Heart right ventricle (tissue), 16 donors: ENCODE measurements at regions not wholly inside any gene's neighbourhood (a gene's known extent, or its start where the extent isn't known, plus 50 kb on each side); places are given as distances from the start of the nearest gene placed in this dataset.

ENCODE experiments used
- ATAC-seq, 8 donors: fragments of 200-7000 bp; cut with Tn5 transposase; one replicate each; pipeline ENCODE4 v1.9.1; 2020; ENCODE audit warnings: mild to moderate bottlenecking in 8 of 8, moderate library complexity in 8 of 8, moderate number of reproducible peaks in 1 of 8
- DNase-seq, 2 donors: peaks; one replicate each; pipeline ENCODE4 v3.0.0-alpha.2; 2020
- H3K27ac ChIP-seq, 10 donors: fragments of 200-600 bp; sonication (generic) in 2 of 10; one replicate each; pipeline versions ENCODE4 v1.5.0 to v1.8.0; 2020 to 2022; ENCODE audit warnings: mild to moderate bottlenecking in 3 of 10
- H3K27me3 ChIP-seq, 7 donors: fragments of 200-600 bp; one replicate each; pipeline ENCODE4 v1.8.0; 2021 to 2022; ENCODE audit warnings: mild to moderate bottlenecking in 2 of 7
- H3K36me3 ChIP-seq, 9 donors: fragments of 200-600 bp; sonication (generic) in 1 of 9; one replicate each; pipeline versions ENCODE4 v1.5.0 to v1.8.0; 2020 to 2022; ENCODE audit warnings: mild to moderate bottlenecking in 2 of 9
- H3K4me1 ChIP-seq, 9 donors: fragments of 200-600 bp; sonication (generic) in 1 of 9; one replicate each; pipeline versions ENCODE4 v1.5.0 to v1.8.0; 2020 to 2022; ENCODE audit warnings: mild to moderate bottlenecking in 4 of 9
- H3K4me3 ChIP-seq, 10 donors: fragments of 200-600 bp; sonication (generic) in 2 of 10; one replicate each; pipeline versions ENCODE4 v1.5.0 to v1.8.0; 2020 to 2022; ENCODE audit warnings: mild to moderate bottlenecking in 7 of 10, moderate library complexity in 2 of 10
- H3K9me3 ChIP-seq, 11 donors: fragments of 200-600 bp in 10 of 11; sonication (generic) in 2 of 11; one replicate each; pipeline versions ENCODE4 v1.5.0 to v1.8.0; 2013 to 2022; ENCODE audit warnings: mild to moderate bottlenecking in 2 of 11, control low read depth in 1 of 11, moderate library complexity in 1 of 11
- WGBS, 2 donors: extraction: QIAGEN DNeasy Blood & Tissue Kit; methylation state at CpG; one replicate each; pipeline ENCODE4 v1.1.7; 2013; ENCODE audit warnings: inconsistent platforms in 1 of 2; 5-methylcytosine and 5-hydroxymethylcytosine counted together
- intact Hi-C, 10 donors: fragments of 100-400 bp; cut with DNase I; formaldehyde crosslinking; loops; one replicate each; pipeline versions ENCODE4 v1.11.1 to v1.14.2; 2022
- TF ChIP-seq, protein P1 (sequence below), 9 donors: fragments of 200-600 bp; sonication (generic) in 2 of 9; IDR thresholded peaks; one replicate each; pipeline versions ENCODE4 v1.5.0 to v1.8.0; 2021 to 2022; ENCODE audit warnings: antibody characterized with exemption in 9 of 9, mild to moderate bottlenecking in 5 of 9, moderate library complexity in 1 of 9
- donor health status: Arrhythmogenic right ventricular cardiomyopathy.
- donor health status: ischemic (EF 13 %, LVEDD 7.1; RV severe dilation, severe dysfunction).
- donor health status: healthy with polysubstance abuse.
- donor health status: DM: no; HTN: yes; CAD: no.
- donor health status: DM: no; HTN: no; CAD: no.
- donor health status: ischemic (EF 25% LVEDD 6.9; RV normal size, moderate dysfunction).
- donor health status: ischemic (EF 25% LVEDD 5.7; RV mildly dilated, moderate dysfunction).
- donor health status: healthy.
- donor health status: DM: yes; HTN: yes; CAD: no.
- donor health status: Ischemic cardiomyopathy.
- donor health status: ischemic (EF 35%, LVEDD 5.7; RV mildly dilated, moderate dysfunction).
- donor health status: nonischemic (EF 11% LVEDD 7.7; RV severe dilation, severe dysfunction).
- donor health status: DM: yes; HTN: yes; CAD: no.
- donor health status: PGD.
- donor health status: ischemic (EF 29% LVEDD 5.4; RV normal size, mild dysfunction).
- donor health status: nonischemic (EF 23%, LVEDD 6.1; RV moderate dilation, normal function).

- Histone ChIP-seq H3K4me1 (no peaks in the 10 kb centered on the region), H3K36me3 (no peaks in the 10 kb centered on the region), H3K27ac (no peak overlapping the region), H3K4me3 (no peak overlapping the region), H3K9me3 (no peaks in the 10 kb centered on the region), H3K27me3 (no peaks in the 10 kb centered on the region)
- TF ChIP-seq, protein P1, sequence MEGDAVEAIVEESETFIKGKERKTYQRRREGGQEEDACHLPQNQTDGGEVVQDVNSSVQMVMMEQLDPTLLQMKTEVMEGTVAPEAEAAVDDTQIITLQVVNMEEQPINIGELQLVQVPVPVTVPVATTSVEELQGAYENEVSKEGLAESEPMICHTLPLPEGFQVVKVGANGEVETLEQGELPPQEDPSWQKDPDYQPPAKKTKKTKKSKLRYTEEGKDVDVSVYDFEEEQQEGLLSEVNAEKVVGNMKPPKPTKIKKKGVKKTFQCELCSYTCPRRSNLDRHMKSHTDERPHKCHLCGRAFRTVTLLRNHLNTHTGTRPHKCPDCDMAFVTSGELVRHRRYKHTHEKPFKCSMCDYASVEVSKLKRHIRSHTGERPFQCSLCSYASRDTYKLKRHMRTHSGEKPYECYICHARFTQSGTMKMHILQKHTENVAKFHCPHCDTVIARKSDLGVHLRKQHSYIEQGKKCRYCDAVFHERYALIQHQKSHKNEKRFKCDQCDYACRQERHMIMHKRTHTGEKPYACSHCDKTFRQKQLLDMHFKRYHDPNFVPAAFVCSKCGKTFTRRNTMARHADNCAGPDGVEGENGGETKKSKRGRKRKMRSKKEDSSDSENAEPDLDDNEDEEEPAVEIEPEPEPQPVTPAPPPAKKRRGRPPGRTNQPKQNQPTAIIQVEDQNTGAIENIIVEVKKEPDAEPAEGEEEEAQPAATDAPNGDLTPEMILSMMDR (IDR thresholded peaks at IDR 0.05): no peak
- intact Hi-C loops: no loop called here
- DNase-seq (no peak), ATAC-seq (no peak)
These were observed 99.8 kb upstream of the H2AZ1 start for GRCh38 chr4:100049872-100050271.

DNA sequence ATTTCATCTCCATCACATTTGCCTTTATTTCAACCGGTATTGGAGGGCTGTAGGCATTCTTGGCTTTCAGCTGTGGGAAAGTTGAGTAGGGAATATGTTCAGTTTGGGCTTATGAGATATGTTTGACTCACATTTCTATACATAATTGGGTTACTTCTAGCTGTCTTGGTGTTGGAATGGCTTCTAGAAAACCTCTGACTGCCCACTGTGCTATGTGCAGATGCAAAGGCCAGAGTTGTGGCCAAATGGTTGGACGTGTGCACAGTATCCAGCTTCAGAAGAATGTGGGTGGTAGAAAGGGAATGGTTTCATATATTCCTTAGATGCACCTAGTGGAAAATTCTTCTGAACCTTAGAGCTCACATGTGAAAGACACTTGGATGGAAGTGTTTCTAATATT lies 92.6 kb upstream of the H2AZ1 start:
- Histone ChIP-seq H3K4me3 (no peak overlapping the region), H3K9me3 (peaks cover 0 to 9% (median 0%) of the 10 kb centered on the region in 11 donors), H3K4me1 (no peaks in the 10 kb centered on the region), H3K27ac (no peak overlapping the region), H3K36me3 (no peaks in the 10 kb centered on the region), H3K27me3 (no peaks in the 10 kb centered on the region)
- 76 to 85% methylated on average over 2 of the region's 2 CpGs for WGBS, 2 donors
- intact Hi-C loops: no loop called here
- ATAC-seq (no peak), DNase-seq (no peak)
- TF ChIP-seq, protein P1 (IDR thresholded peaks at IDR 0.05): no peak

GRCh38 chr4:100042235-100042634 lies 92.2 kb upstream of the H2AZ1 start:
- no peaks in the 10 kb centered on the region for H3K36me3 ChIP-seq
- H3K4me1 ChIP-seq: no peaks in the 10 kb centered on the region
- WGBS, 2 donors: 73 to 75% methylated on average over 2 of the region's 2 CpGs
- DNase-seq: no peak
- no peak overlapping the region for H3K4me3 ChIP-seq
- peaks cover 0 to 9% (median 0%) of the 10 kb centered on the region in 11 donors for H3K9me3 ChIP-seq
- TF ChIP-seq, protein P1 (IDR thresholded peaks at IDR 0.05): no peak
- no peak for ATAC-seq
- no peaks in the 10 kb centered on the region for H3K27me3 ChIP-seq
- intact Hi-C loops: no loop called here
- no peak overlapping the region for H3K27ac ChIP-seq

GRCh38 chr4:100041646-100042045 lies 91.6 kb upstream of the H2AZ1 start:
- Histone ChIP-seq H3K4me1 (no peaks in the 10 kb centered on the region), H3K27ac (no peak overlapping the region), H3K4me3 (no peak overlapping the region), H3K9me3 (peaks cover 0 to 9% (median 0%) of the 10 kb centered on the region in 11 donors), H3K36me3 (no peaks in the 10 kb centered on the region), H3K27me3 (no peaks in the 10 kb centered on the region)
- DNase-seq (no peak), ATAC-seq (no peak)
- WGBS, 2 donors: 84 to 94% methylated on average over 4 of the region's 4 CpGs
- intact Hi-C loops: no loop called here
- TF ChIP-seq, protein P1 (IDR thresholded peaks at IDR 0.05): no peak
